Kasumi-1 (cell line): ENCODE measurements at regions not wholly inside any gene's neighbourhood (a gene's known extent, or its start where the extent isn't known, plus 50 kb on each side); places are given as distances from the start of the nearest gene placed in this dataset.
"Not testable (repeated sequence)": the region's sequence is repeated elsewhere in the genome, so short reads cannot be mapped to it uniquely, and the experiment has no call there.

Experiments used
- DNase-seq, 2 experiments: peaks; one replicate each; lab custom pipeline; 2025; lab: John Stamatoyannopoulos, UW

GRCh38 chr3:94412936-94413335, 350.1 kb downstream of the NSUN3 start:
- DNase-seq: not testable (repeated sequence)

GRCh38 chr3:94413336-94414108, 350.7 kb downstream of the NSUN3 start:
- no peak for DNase-seq

DNA sequence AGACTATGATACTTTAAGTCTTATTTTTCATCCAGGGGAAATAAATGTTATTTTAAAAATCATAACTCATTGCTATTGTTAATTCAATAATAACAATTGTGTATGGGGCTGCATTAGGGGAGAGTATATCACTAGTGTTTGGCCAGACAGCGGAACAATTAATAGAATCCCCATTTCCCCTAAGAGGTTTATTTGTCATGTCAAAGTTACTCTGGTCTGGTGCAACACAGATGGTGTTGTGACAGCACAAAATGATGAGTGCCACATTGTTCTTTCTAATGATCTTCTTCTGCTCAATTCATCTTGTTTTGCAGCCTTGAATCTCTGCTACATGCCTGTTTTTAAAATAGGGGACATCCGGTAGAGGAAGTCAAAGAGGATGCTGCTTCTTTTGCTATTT, 351.6 kb downstream of the NSUN3 start:
- no peak for DNase-seq

- no peak for DNase-seq
Measured at GRCh38 chr3:94416768-94417167, 353.9 kb downstream of the NSUN3 start.

GRCh38 chr3:94417963-94418455, 355.1 kb downstream of the NSUN3 start:
- no peak for DNase-seq

GRCh38 chr3:94420931-94421330, 358.1 kb downstream of the NSUN3 start:
- DNase-seq: no peak

- DNase-seq: no peak
Measured at GRCh38 chr3:94423578-94423977, 360.7 kb downstream of the NSUN3 start.

GRCh38 chr3:94429517-94429916, 366.7 kb downstream of the NSUN3 start:
- no peak for DNase-seq

DNA sequence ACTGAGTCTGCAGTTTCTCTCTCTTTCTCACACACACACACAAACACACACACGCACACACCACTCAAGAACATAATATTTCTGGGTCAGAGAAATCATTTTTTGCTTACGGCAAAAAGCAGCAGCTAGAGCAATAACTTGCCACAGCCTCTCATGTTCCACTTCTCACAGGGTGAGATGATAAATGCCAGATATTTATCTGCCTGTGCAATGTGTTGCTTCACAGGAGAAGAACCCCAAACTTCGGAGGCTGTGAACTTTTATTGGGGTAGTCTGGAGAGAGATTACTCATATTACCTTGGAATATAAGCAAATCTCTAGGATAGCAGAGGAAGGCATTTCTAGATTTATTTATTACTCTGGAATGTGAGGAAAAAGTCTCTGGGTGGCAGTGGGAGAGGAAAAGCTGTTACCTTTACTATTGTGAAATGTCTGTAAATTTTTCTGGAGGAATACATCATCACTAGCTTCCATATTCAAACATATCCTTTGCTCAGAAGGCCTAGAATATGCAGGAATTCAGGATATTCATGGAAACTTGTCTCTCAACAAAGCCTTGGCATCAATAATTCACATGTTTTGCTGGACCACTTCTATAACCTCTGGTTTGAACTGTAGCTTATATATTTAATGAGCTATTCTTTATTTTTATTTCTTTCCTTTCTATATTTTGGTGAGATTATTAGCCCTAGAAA, 369.2 kb downstream of the NSUN3 start:
- DNase-seq: no peak

GRCh38 chr3:94433811-94434210, 370.9 kb downstream of the NSUN3 start:
- no peak for DNase-seq

GRCh38 chr3:94440767-94441493, 378.1 kb downstream of the NSUN3 start:
- DNase-seq: no peak

GRCh38 chr3:94441494-94441847, 378.6 kb downstream of the NSUN3 start:
- DNase-seq: no peak

DNA sequence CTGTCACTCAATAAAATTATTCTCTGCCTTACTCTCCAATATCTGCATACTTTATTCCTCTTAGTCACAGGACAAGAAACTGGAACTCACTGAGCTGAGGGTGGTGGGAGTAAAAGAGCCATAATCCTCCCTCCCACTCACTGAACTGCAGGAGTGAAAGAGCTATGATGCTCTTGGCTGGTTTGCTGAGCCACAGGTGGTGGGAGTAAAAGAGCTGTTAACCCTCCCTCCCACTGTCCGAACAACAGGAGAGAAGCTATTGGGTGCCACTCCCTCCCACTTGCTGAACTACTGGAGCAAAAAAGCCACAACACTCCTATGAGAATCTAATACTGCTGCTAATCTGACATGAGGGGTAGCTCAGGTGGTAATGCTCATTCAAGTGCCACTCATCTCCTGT, 391.0 kb downstream of the NSUN3 start:
- DNase-seq: no peak

GRCh38 chr3:94459167-94459566, 396.3 kb downstream of the NSUN3 start:
- DNase-seq: peak in 1 of 2 experiments; percentile 4

DNA sequence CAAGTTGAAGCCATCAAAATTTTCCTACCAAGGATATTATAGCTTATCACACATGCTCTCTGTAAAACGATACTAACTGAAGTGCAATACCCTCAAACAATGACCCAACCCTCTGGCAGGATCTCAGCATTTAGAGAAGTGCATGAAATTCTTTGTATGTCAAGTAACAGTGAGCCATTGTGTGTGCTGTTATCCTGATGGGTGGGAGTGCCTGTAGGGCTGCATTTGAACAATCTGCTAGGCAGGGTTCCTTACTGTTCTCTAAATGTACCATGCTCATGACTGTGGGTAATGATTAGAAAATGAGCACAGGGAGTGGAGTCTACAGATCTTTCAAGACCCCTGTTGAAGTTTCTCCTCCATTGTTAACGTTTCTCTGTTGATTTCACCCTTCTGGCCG, 398.1 kb downstream of the NSUN3 start:
- no peak for DNase-seq

DNA sequence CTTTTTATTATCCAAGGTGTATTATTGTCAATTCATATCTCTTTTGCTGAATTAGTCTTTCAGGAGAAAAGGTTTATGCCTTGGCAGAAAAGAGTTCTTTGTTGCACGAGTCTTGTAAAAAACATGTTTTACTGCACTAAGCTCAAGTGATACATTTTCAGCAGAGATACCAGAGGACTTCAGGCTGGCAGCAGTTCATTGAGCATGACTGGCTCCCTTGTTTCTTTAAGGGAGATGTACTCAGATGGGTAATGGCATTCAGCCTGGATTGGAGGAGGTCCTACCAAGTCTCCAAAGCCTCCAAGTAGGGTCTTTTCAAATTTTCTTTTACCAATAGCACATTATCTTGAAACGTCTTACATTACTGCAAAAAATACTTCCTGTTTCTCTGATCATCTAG, 400.1 kb downstream of the NSUN3 start:
- no peak for DNase-seq

DNA sequence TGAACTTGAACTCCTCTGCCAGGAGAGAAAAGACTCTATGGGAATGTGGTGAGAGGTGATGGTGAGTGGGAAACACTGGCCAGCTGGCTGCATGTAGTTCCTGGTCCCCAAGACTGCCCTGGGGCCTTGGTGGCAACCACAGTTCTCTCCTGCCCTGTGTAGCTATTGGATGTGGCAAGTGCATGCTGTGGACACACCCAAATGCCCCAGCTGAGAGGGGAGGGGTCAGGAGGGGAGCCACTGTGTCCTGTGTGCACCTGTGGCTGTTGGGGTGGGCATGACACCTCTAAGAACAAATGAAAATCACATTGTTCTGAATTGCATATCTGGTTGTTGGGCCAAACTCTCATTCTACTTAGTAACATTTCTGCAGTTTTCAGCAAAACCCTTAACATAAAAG, 409.6 kb downstream of the NSUN3 start:
- no peak for DNase-seq

DNA sequence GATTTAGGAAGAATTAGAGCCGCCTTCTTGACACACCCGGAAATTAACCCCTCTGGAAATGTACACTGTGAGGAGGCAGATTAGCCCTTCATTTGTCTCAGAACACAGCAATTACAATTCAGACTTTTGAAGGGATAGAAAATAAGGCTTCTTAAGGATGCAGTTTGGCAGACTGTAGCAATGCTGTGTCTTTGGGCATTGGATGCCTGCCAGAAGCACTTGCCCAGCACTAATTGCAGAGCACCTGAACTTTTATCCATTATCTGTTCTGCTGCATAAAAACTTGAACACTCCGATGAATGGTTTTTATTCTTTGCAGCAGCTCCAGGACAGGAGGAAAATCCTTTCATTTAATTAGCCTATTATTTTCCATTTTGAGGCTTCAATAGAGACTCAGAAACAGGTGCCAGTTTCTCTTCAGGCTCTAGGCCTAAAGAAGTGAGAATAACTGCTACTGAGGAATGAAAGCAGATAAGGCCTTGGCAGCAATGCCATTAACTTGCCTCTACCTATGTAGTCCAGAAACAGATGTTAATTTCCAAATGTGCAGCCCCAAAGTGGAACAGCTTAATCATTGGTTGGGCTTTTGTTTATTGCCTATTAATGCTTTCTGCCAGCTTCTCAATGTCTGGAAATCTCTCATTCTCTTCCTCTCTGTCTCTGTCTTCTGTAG, 418.5 kb downstream of the NSUN3 start:
- DNase-seq: no peak

GRCh38 chr3:94482686-94483085, 419.8 kb downstream of the NSUN3 start:
- no peak for DNase-seq

- no peak for DNase-seq
Measured at GRCh38 chr3:94483403-94483802, 420.5 kb downstream of the NSUN3 start.

GRCh38 chr3:94494992-94495391, 432.1 kb downstream of the NSUN3 start:
- DNase-seq: no peak

DNA sequence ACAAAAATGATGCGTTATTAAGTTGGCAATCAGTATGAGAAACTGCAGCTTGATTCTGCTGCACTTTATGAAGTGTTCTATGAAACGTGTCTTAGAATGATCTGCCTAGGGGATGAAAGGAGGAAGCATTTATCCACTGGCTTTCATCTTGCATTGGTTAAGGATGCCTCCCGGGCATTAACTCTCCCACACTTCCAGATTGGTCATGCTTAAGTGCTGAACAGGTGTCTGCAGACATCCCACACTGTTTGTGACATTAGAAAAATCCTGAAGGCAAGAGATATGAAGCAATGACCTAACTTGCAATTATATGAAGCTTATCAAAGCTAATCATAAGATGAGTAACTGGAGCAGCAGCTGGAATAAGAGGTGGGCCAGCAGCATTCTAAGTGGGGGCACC, 437.3 kb downstream of the NSUN3 start:
- no peak for DNase-seq
